MM.1S (cell line): ENCODE measurements at regions not wholly inside any gene's neighbourhood (a gene's known extent, or its start where the extent isn't known, plus 50 kb on each side); places are given as distances from the start of the nearest gene placed in this dataset.
"Not testable (repeated sequence)": the region's sequence is repeated elsewhere in the genome, so short reads cannot be mapped to it uniquely, and the experiment has no call there.

Source experiments
- DNase-seq: peaks from one replicate; pipeline ENCODE4 v3.0.0-alpha.2; 2015
- H2AFZ ChIP-seq: fragments of 300-600 bp; sonication (generic); 2 replicates; pipeline ENCODE4 v1.6.0; 2016; ENCODE audit warnings: antibody characterized with exemption, low read length
- H3F3A ChIP-seq: fragments of 300-600 bp; sonication (generic); 2 replicates; pipeline ENCODE4 v1.6.1; 2016; ENCODE audit warnings: mild to moderate bottlenecking, antibody characterized with exemption, low read length, moderate library complexity, mixed read lengths; ENCODE audit not compliant: insufficient read depth
- H3K27ac ChIP-seq: fragments of 300-600 bp; sonication (generic); 2 replicates; pipeline ENCODE4 v1.5.1; 2016; ENCODE audit warnings: mild to moderate bottlenecking, low read length
- H3K27me3 ChIP-seq: fragments of 300-600 bp; sonication (generic); replicated peaks from 2 replicates; pipeline ENCODE4 v1.6.0; 2016; ENCODE audit warnings: low read length; ENCODE audit not compliant: insufficient read depth
- H3K36me3 ChIP-seq: fragments of 300-600 bp; sonication (generic); replicated peaks from 2 replicates; pipeline ENCODE4 v1.6.1; 2016; ENCODE audit warnings: mild to moderate bottlenecking, low read length, mixed read lengths; ENCODE audit not compliant: insufficient read depth
- H3K4me1 ChIP-seq: fragments of 300-600 bp; sonication (generic); 2 replicates; pipeline ENCODE4 v1.6.1; 2016; ENCODE audit warnings: low read length, mixed read lengths
- H3K4me2 ChIP-seq: fragments of 300-600 bp; sonication (generic); 2 replicates; pipeline ENCODE4 v1.6.0; 2016; ENCODE audit warnings: low read depth, low read length
- H3K4me3 ChIP-seq: fragments of 300-600 bp; sonication (generic); 2 replicates; pipeline ENCODE4 v1.5.1; 2016; ENCODE audit warnings: low read length, mixed read lengths
- H3K79me2 ChIP-seq: fragments of 300-600 bp; sonication (generic); 2 replicates; pipeline ENCODE4 v1.6.1; 2016; ENCODE audit warnings: mixed run types, low read length, mixed read lengths
- H3K9ac ChIP-seq: fragments of 300-600 bp; sonication (generic); 2 replicates; pipeline ENCODE4 v1.6.1; 2016; ENCODE audit warnings: low read length, mixed read lengths
- H3K9me2 ChIP-seq: fragments of 300-600 bp; sonication (generic); replicated peaks from 2 replicates; pipeline ENCODE4 v1.6.1; 2016; ENCODE audit warnings: mild to moderate bottlenecking, low read length, mixed read lengths; ENCODE audit not compliant: insufficient read depth
- H3K9me3 ChIP-seq: fragments of 300-600 bp; sonication (generic); replicated peaks from 2 replicates; pipeline ENCODE4 v1.6.1; 2016; ENCODE audit warnings: mild to moderate bottlenecking, low read length, mixed read lengths; ENCODE audit not compliant: insufficient read depth
- H4K20me1 ChIP-seq: fragments of 300-600 bp; sonication (generic); 2 replicates; pipeline ENCODE4 v1.6.1; 2016; ENCODE audit warnings: mild to moderate bottlenecking, low read length, moderate library complexity, mixed read lengths; ENCODE audit not compliant: insufficient read depth

DNA sequence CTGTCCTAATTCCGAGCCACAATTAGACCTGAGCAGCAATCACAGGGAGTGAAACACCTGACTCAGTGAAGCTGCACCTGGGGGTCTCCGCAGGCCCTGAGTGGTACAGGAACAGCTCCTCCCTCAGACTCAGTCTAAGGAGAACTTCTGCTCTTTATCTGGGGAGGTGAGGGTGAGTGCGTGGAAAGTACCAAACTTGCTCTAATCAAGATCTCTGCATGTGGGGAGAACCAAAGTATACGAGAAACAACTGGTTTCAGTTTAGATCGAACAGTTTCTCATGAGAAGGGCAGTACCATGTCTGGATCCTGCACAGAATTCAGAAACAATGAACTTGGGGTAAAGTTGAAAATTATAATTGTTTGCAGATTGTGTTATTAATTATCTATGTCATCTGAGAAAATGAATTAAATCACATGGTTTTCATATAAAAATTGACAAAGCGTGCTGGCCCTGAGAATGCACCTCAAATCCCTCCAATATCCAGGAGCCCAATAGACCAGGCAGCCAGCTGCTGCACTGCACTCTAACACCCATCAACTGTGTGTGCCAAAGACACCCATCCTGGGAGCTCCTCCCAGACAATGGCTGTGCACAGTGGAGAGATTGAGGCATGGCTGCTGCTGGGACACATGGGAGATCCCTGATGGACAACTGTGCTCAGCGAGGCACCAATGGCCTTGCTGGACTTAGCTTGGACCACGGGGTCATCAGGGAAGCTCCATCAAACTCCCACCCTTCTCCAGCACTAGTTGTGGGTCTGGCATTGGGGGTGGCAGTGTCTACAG is 803.8 kb downstream of the TMEM121 start:
- H3K4me3 ChIP-seq = not testable (repeated sequence)

DNA sequence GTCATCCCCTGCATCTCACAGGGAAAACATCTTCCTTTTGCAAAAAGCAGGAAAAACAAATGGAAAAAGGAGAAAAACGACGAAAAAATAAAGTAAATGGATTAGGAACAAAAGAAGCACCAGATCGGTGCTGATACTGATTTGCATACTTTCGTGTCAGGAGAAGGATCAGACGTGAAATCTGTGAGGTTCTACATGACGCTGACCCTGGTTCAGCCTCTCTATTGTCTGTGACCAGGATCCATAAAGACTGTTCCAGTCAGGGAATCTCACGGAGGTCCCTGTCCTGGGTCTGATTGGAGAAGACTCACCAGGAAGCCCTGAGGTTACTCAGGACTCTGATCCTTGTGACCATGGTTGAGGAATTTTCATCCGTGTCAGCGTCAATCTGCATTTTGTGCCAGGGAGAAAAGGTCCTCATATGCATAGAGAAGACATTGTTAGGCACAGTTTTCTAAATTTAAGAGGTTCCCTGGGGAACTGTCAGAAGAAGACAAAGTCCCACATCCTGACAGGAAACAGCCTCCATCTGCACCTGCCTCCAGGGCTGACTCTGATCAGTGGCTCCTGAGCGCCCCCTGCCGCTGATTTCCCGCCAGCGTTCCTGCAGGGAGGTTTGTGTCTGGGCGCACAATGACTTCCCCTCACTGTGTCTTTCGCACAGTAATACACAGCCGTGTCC is 808.2 kb downstream of the TMEM121 start:
- not testable (repeated sequence) for DNase-seq, H3K9me2 ChIP-seq, H3K9ac ChIP-seq, H3K4me3 ChIP-seq, H3K4me1 ChIP-seq, H3F3A ChIP-seq, H3K4me2 ChIP-seq, H3K9me3 ChIP-seq, H3K36me3 ChIP-seq, H4K20me1 ChIP-seq, H3K27me3 ChIP-seq, H2AFZ ChIP-seq, H3K79me2 ChIP-seq
- peak overlapping the region; percentile 18; the same call in 1 of the 2 replicates for H3K27ac ChIP-seq

More for the DNA sequence above, 803.8 kb downstream of the TMEM121 start:
- H3K4me1 ChIP-seq, H4K20me1 ChIP-seq, H3K9ac ChIP-seq, H3K27me3 ChIP-seq, H3K36me3 ChIP-seq, H3F3A ChIP-seq, DNase-seq, H3K79me2 ChIP-seq, H3K9me3 ChIP-seq, H2AFZ ChIP-seq, H3K4me2 ChIP-seq, H3K9me2 ChIP-seq, H3K27ac ChIP-seq: not testable (repeated sequence)

DNA sequence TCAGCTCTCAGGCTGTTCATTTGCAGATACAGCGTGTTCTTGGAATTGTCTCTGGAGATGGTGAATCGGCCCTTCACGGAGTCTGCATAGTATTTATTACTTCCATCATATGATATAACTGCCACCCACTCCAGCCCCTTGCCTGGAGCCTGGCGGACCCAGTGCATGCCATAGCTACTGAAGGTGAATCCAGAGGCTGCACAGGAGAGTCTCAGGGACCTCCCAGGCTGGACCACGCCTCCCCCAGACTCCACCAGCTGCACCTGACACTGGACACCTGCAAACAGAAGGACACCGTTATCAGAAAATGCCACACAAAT is 808.7 kb downstream of the TMEM121 start:
- not testable (repeated sequence) for H3K9me2 ChIP-seq, H3K36me3 ChIP-seq, H2AFZ ChIP-seq, H3K9ac ChIP-seq, DNase-seq, H4K20me1 ChIP-seq, H3K9me3 ChIP-seq, H3F3A ChIP-seq, H3K4me3 ChIP-seq, H3K4me2 ChIP-seq, H3K27me3 ChIP-seq, H3K79me2 ChIP-seq, H3K4me1 ChIP-seq
- H3K27ac ChIP-seq = peak overlapping the region; percentile 18; the same call in 1 of the 2 replicates

DNA sequence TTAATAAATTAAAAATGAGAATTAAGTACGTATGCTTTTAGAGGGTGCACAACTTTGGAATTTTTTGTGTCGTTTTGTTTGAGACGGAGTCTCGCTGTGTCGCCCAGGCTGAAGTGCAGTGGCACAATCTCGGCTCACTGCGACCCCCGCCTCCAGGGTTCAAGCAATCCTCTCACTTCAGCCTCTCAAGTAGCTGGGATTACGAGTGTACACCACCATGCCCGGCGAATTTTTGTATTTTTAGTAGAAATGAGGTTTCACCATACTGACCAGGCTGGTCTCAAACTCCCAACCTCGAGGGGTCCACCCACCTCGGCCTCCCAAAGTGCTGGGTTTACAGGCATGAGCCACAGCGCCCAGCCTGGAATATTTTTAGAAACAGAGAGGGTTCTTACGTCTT is 812.4 kb downstream of the TMEM121 start:
- H3K9ac ChIP-seq = not testable (repeated sequence)

DNA sequence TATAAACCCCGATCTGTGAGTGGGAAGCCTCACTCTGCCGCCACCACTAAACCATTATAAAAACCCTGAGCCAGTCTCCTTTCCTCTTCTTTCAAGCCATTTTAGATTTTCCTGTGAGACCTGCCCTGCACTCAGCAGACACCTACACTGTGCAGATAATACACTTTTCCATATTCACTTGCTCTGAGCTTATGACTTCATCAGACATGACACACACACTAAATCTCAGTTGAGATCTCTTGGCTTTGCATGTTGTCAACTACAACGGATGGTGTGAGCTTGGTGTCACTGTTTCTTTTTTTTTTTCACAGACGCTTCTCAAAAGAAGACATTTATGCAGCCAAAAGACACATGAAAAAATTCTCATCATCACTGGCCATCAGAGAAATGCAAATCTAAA is 814.3 kb downstream of the TMEM121 start:
- H3K27me3 ChIP-seq, H3K4me2 ChIP-seq: not testable (repeated sequence)

More for the DNA sequence above, 812.4 kb downstream of the TMEM121 start:
- H3K27ac ChIP-seq, H3K36me3 ChIP-seq, H3K9me3 ChIP-seq, DNase-seq, H4K20me1 ChIP-seq, H3K4me2 ChIP-seq, H3K9me2 ChIP-seq, H2AFZ ChIP-seq, H3F3A ChIP-seq, H3K27me3 ChIP-seq, H3K79me2 ChIP-seq, H3K4me3 ChIP-seq, H3K4me1 ChIP-seq: not testable (repeated sequence)

DNA sequence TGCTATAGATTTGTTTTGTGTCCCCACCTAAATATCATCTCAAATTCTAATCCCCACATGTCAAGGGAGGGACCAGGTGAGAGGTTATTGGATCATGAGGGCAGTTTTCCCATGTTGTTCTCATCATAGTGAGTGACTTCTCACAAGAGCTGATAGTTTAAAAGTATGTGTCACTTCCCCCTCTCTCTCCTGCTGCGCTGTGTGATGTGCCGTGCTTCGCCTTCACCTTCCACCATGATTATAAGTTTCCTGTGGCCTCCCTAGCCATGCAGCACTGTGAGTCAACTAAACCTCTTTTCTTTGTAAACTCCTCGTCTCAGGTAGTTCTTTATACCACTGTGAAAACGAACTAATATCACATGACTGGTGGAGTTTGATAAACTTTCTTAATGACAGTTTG is 814.8 kb downstream of the TMEM121 start:
- not testable (repeated sequence) for H3K79me2 ChIP-seq, H3K36me3 ChIP-seq, H2AFZ ChIP-seq, H3F3A ChIP-seq, H3K9me2 ChIP-seq, H3K4me2 ChIP-seq, H3K4me1 ChIP-seq, H3K9ac ChIP-seq, DNase-seq, H3K4me3 ChIP-seq, H3K27ac ChIP-seq, H3K9me3 ChIP-seq, H4K20me1 ChIP-seq, H3K27me3 ChIP-seq

More for the DNA sequence above, 814.3 kb downstream of the TMEM121 start:
- not testable (repeated sequence) for H3K9me2 ChIP-seq, H3K36me3 ChIP-seq, H3F3A ChIP-seq, H3K9me3 ChIP-seq, H3K79me2 ChIP-seq, H3K4me3 ChIP-seq, H2AFZ ChIP-seq, DNase-seq, H3K4me1 ChIP-seq, H4K20me1 ChIP-seq, H3K9ac ChIP-seq, H3K27ac ChIP-seq
